PFSK-1 (cell line): ENCODE measurements at regions not wholly inside any gene's neighbourhood (a gene's known extent, or its start where the extent isn't known, plus 50 kb on each side); places are given as distances from the start of the nearest gene placed in this dataset.

Experiments
- FOXP2 ChIP-seq: optimal IDR thresholded peaks from 2 replicates; pipeline ENCODE3; 2011; ENCODE audit warnings: borderline replicate concordance, control low read depth, inconsistent platforms; ENCODE audit not compliant: insufficient read depth; ENCODE audit errors: extremely low read length, extremely low read depth
- POLR2AphosphoS5 ChIP-seq: IDR thresholded peaks from 2 replicates; pipeline ENCODE4 v1.6.1; 2012; ENCODE audit warnings: low read depth, mild to moderate bottlenecking, control low read depth, low read length, moderate library complexity
- REST ChIP-seq, 2 experiments: IDR thresholded peaks; 2 replicates each; pipeline versions ENCODE4 v1.6.1 to v1.8.0; 2011 to 2012; ENCODE audit warnings: low read depth in 2 of 2, low read length in 2 of 2, control low read depth in 1 of 2, inconsistent platforms in 1 of 2, mild to moderate bottlenecking in 1 of 2, moderate library complexity in 1 of 2; ENCODE audit not compliant: insufficient read depth in 1 of 2
- SIN3A ChIP-seq: IDR thresholded peaks from 2 replicates; pipeline ENCODE4 v1.6.1; 2012; ENCODE audit warnings: mild to moderate bottlenecking, low read length, moderate library complexity, borderline replicate concordance; ENCODE audit not compliant: insufficient read depth
- TAF1 ChIP-seq: IDR thresholded peaks from 2 replicates; pipeline ENCODE4 v1.6.1; 2012; ENCODE audit warnings: low read length, control low read depth, borderline replicate concordance; ENCODE audit not compliant: insufficient read depth

- TF ChIP-seq FOXP2 (no peak), REST (IDR thresholded peaks at IDR 0.05; ENCODE audit: insufficient read depth in 1 of 2, low read depth in 2 of 2, low read length in 2 of 2) (no peak), SIN3A (no peak), TAF1 (no peak)
These were observed 332.7 kb downstream of the CBLN1 start for GRCh38 chr16:48948911-48949310.

GRCh38 chr16:48947371-48947713 lies 334.3 kb downstream of the CBLN1 start:
- TF ChIP-seq FOXP2 (no peak), TAF1 (no peak), REST (IDR thresholded peaks at IDR 0.05; ENCODE audit: insufficient read depth in 1 of 2, low read depth in 2 of 2, low read length in 2 of 2) (no peak), POLR2AphosphoS5 (no peak), SIN3A (no peak)

DNA sequence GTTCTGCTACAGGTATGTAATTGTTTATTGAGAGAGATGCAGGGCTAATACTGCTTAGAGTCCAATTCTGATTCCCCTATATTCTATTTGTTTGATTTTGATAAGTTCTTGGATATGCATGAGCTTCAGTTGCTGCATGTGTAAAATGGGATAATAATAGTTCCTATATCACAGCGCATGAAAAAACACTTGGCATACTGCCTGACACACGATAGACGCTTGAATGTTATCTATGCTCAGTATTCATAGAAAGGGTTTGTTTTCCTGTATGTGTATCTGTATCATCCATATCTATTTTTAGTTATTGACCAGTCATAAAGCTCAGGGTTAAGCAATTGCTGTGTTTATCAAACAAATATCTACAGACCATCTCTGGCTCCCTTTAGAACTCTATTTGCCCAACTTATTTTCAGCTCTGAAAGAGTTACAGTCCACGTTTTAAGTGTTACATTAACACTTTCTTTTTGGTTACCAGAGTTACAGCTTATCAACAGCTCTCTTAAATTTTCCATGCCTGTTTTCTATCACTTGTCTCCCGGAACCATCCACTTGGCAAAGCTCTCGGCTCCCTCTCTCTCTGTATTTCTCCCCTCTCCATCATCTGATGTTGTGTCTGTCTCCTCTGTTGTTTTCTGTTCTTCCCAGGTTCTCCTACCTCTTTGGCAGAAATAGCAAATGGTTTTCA lies 334.8 kb downstream of the CBLN1 start:
- TF ChIP-seq SIN3A (no peak), REST (IDR thresholded peaks at IDR 0.05; ENCODE audit: insufficient read depth in 1 of 2, low read depth in 2 of 2, low read length in 2 of 2) (no peak), TAF1 (no peak), FOXP2 (no peak), POLR2AphosphoS5 (no peak)

DNA sequence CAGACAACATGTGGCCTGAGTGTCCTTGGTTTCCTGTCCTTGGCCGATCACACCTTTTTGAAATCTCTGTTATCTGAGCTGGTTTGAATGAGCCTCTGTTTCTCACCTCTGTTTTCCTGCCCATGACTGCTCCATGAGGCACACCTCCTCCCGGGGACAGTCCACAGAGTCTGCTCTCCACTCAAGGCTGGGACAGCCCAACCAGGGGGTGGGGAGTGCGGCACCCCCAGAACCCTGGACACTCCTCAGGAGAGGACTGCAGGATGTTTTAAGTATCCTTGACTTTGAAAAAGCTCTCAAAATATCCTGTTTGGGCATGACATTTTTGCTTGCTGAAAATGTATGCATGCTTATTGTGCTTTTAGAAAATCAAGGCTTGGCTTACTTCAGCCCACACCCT lies 333.0 kb upstream of the N4BP1 start:
- TF ChIP-seq SIN3A (no peak), TAF1 (no peak), REST (IDR thresholded peaks at IDR 0.05; ENCODE audit: insufficient read depth in 1 of 2, low read depth in 2 of 2, low read length in 2 of 2) (no peak)

DNA sequence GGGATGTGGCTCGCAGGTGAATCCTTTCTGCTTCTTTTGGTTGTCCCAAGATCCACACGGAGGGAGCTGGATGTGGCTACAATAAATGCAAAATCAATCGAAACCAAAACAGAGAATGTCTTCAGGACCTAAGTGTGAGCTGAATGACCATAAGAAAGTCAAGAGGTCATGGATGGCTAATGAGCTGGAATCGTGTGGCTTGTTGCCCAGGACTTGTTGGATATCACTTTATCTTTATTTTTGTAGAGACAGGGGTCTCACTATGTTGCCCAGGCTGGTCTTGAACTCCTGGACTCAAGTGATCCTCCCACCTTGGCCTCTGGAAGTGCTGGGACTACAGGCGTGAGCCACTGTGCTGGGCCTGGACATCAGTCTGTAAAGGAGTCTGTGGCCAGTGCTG lies 326.8 kb upstream of the N4BP1 start:
- no peak for TF ChIP-seq FOXP2
- no peak for TF ChIP-seq SIN3A
- no peak for TF ChIP-seq POLR2AphosphoS5
- no peak for TF ChIP-seq REST (IDR thresholded peaks at IDR 0.05; ENCODE audit: insufficient read depth in 1 of 2, low read depth in 2 of 2, low read length in 2 of 2)
